Fibroblast of lung (primary cell): ENCODE measurements at regions not wholly inside any gene's neighbourhood (a gene's known extent, or its start where the extent isn't known, plus 50 kb on each side); places are given as distances from the start of the nearest gene placed in this dataset.

Experiments used
- EZH2 ChIP-seq: IDR thresholded peaks from 2 replicates; pipeline ENCODE4 v1.5.1; 2012; ENCODE audit warnings: low read length, control low read depth, mild to moderate bottlenecking; ENCODE audit errors: missing control alignments
- TF ChIP-seq, protein P1 (sequence below), 2 donors: IDR thresholded peaks in 1 of 2; conservative IDR thresholded peaks in 1 of 2; 1 replicate in 1 of 2; 2 replicates in 1 of 2; pipeline ENCODE4 v1.5.1; 2011 to 2012; ENCODE audit warnings: low read length in 2 of 2, control low read depth in 1 of 2, inconsistent platforms in 1 of 2, low read depth in 1 of 2, mild to moderate bottlenecking in 1 of 2

DNA sequence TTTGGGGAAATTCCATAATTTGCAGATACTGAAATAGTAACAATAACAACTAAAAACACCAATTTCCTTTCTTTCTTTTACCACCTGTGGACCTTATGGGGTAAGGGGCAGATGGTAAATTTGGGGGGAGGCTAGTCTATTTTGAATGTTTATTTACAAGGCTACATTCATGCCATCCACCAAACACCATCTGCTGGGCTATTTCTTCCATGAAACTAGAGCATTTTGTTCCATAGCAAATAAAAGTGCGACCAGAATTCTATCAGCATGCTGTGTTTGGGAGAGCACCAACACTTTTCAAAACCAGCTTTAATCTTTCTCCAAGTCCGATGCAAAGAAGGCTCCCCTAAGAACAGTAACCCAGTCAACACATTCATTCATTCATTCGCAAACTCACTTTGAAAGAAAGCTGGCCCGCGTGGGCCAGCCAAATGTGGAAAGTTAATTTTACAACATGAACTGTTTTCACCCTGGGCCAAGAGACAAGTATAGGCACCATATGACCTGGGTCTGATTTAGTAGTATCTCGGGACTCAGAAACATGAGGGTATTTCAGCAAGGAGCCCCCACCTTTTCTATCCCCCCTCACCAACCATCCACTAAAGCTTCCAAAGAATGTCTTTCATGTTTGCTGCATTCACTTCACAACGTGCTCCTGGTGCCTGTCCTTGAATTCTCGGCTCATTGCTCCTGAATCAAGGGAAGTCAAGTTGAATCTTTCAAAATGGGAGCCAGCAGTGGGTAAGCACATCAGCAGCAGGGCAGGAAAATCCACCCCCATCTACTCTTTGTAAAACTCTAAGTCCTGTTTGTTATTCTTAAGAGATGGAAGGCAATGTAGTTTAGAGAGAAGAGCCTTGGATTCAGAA, 210.6 kb downstream of the C1D start:
- TF ChIP-seq, protein P1, sequence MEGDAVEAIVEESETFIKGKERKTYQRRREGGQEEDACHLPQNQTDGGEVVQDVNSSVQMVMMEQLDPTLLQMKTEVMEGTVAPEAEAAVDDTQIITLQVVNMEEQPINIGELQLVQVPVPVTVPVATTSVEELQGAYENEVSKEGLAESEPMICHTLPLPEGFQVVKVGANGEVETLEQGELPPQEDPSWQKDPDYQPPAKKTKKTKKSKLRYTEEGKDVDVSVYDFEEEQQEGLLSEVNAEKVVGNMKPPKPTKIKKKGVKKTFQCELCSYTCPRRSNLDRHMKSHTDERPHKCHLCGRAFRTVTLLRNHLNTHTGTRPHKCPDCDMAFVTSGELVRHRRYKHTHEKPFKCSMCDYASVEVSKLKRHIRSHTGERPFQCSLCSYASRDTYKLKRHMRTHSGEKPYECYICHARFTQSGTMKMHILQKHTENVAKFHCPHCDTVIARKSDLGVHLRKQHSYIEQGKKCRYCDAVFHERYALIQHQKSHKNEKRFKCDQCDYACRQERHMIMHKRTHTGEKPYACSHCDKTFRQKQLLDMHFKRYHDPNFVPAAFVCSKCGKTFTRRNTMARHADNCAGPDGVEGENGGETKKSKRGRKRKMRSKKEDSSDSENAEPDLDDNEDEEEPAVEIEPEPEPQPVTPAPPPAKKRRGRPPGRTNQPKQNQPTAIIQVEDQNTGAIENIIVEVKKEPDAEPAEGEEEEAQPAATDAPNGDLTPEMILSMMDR (conservative IDR thresholded peaks at IDR 0.05 in 1 of 2, IDR thresholded peaks at IDR 0.05 in 1 of 2; ENCODE audit: low read depth in 1 of 2, low read length in 2 of 2): no peak
- TF ChIP-seq EZH2: no peak
